Stimulated activated CD4-positive, alpha-beta T cell treated with anti-CD3 and anti-CD28 coated beads, Interleukin-1b, Interleukin-23, amount 100 ng/mL, for 48 hours (primary cell): ENCODE measurements at regions not wholly inside any gene's neighbourhood (a gene's known extent, or its start where the extent isn't known, plus 50 kb on each side); places are given as distances from the start of the nearest gene placed in this dataset.

Source experiments
- DNase-seq: peaks from one replicate; pipeline ENCODE4 v3.0.0-alpha.2; 2020

GRCh38 chr13:26965952-26966700, 205.5 kb downstream of the USP12 start:
- DNase-seq = no peak

- DNase-seq = no peak
These were observed 204.0 kb upstream of the GPR12 start for GRCh38 chr13:26964278-26965250.

- DNase-seq = no peak
These were observed 202.1 kb upstream of the GPR12 start for GRCh38 chr13:26962671-26963070.

GRCh38 chr13:26961890-26962615, 201.5 kb upstream of the GPR12 start:
- no peak for DNase-seq

- no peak for DNase-seq
These were observed 196.6 kb upstream of the GPR12 start for GRCh38 chr13:26957182-26957581.

- no peak for DNase-seq
These were observed 196.0 kb upstream of the GPR12 start for GRCh38 chr13:26956522-26957142.

- DNase-seq = no peak
These were observed 194.4 kb upstream of the GPR12 start for GRCh38 chr13:26954976-26955375.

- no peak for DNase-seq
These were observed 192.7 kb upstream of the GPR12 start for GRCh38 chr13:26953291-26953690.

- no peak for DNase-seq
These were observed 192.1 kb upstream of the GPR12 start for GRCh38 chr13:26952551-26953143.

GRCh38 chr13:26951581-26952177, 191.1 kb upstream of the GPR12 start:
- DNase-seq = no peak

GRCh38 chr13:26950968-26951367, 190.4 kb upstream of the GPR12 start:
- no peak for DNase-seq

GRCh38 chr13:26950546-26950945, 190.0 kb upstream of the GPR12 start:
- no peak for DNase-seq

GRCh38 chr13:26949701-26950502, 189.3 kb upstream of the GPR12 start:
- no peak for DNase-seq

- no peak for DNase-seq
These were observed 187.8 kb upstream of the GPR12 start for GRCh38 chr13:26948353-26948752.

GRCh38 chr13:26946684-26947343, 186.2 kb upstream of the GPR12 start:
- no peak for DNase-seq

- DNase-seq = no peak
These were observed 183.2 kb upstream of the GPR12 start for GRCh38 chr13:26943748-26944147.

- DNase-seq = no peak
These were observed 181.6 kb upstream of the GPR12 start for GRCh38 chr13:26942184-26942583.

GRCh38 chr13:26941345-26942174, 181.0 kb upstream of the GPR12 start:
- DNase-seq = no peak

GRCh38 chr13:26934096-26934495, 173.5 kb upstream of the GPR12 start:
- DNase-seq = no peak

- DNase-seq = no peak
These were observed 171.9 kb upstream of the GPR12 start for GRCh38 chr13:26932465-26932864.
